DOHH2 (cell line): ENCODE measurements at regions not wholly inside any gene's neighbourhood (a gene's known extent, or its start where the extent isn't known, plus 50 kb on each side); places are given as distances from the start of the nearest gene placed in this dataset.

Experiments
- EZH2phosphoT487 ChIP-seq: fragments of 200-600 bp; sonication (generic); IDR thresholded peaks from 2 replicates; pipeline ENCODE4 v1.6.1; 2017; ENCODE audit warnings: borderline replicate concordance, mild to moderate bottlenecking, antibody characterized with exemption, low read length, moderate library complexity, mixed read lengths
- TF ChIP-seq, protein P1 (sequence below): fragments of 200-600 bp; sonication (generic); IDR thresholded peaks from one replicate; pipeline ENCODE4 v1.5.1; 2014; ENCODE audit warnings: antibody characterized with exemption, mild to moderate bottlenecking, low read depth, low read length; ENCODE audit not compliant: poor library complexity, severe bottlenecking

DNA sequence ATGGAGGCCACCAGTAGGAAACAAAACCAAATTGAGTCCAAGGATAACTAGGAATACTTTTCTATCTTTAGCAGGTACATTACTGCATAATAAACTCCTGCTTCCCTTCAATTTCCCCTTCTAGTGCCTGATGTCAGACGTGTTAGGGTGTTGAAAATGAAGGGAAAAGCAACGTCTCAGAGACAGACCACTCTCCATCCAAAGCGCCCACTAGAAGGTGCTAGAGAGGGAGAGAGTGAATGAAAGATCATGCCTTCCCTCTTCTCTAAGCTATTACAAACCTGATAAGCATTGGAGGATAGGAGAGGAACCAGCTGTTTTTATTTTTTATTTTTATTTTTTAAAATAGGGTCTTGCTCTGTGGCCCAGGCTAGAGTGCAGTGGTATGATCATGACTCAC, 64.1 kb downstream of the ZNF641 start:
- TF ChIP-seq, protein P1, sequence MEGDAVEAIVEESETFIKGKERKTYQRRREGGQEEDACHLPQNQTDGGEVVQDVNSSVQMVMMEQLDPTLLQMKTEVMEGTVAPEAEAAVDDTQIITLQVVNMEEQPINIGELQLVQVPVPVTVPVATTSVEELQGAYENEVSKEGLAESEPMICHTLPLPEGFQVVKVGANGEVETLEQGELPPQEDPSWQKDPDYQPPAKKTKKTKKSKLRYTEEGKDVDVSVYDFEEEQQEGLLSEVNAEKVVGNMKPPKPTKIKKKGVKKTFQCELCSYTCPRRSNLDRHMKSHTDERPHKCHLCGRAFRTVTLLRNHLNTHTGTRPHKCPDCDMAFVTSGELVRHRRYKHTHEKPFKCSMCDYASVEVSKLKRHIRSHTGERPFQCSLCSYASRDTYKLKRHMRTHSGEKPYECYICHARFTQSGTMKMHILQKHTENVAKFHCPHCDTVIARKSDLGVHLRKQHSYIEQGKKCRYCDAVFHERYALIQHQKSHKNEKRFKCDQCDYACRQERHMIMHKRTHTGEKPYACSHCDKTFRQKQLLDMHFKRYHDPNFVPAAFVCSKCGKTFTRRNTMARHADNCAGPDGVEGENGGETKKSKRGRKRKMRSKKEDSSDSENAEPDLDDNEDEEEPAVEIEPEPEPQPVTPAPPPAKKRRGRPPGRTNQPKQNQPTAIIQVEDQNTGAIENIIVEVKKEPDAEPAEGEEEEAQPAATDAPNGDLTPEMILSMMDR: peak; percentile 66
- TF ChIP-seq EZH2phosphoT487: no peak
